H9 (cell line): ENCODE measurements at regions not wholly inside any gene's neighbourhood (a gene's known extent, or its start where the extent isn't known, plus 50 kb on each side); places are given as distances from the start of the nearest gene placed in this dataset.

Source experiments
- DNase-seq: peaks from one replicate; pipeline ENCODE4 v3.0.0-alpha.2; 2017
- H2AFZ ChIP-seq: one replicate; pipeline ENCODE4 v1.6.1; 2013; ENCODE audit warnings: mild to moderate bottlenecking, low read length, control low read depth, moderate library complexity
- H2AK5ac ChIP-seq: 2 replicates; pipeline ENCODE4 v1.6.1; 2013; ENCODE audit warnings: low read length, control low read depth, mixed read lengths; ENCODE audit not compliant: insufficient read length
- H2BK120ac ChIP-seq: one replicate; pipeline ENCODE4 v1.6.1; 2013; ENCODE audit warnings: low read depth, mild to moderate bottlenecking, low read length, control low read depth, inconsistent platforms; ENCODE audit not compliant: poor library complexity, severe bottlenecking
- H2BK12ac ChIP-seq: 2 replicates; pipeline ENCODE4 v1.6.1; 2013; ENCODE audit warnings: low read length, control low read depth, mixed read lengths, low read depth; ENCODE audit not compliant: insufficient read length
- H2BK15ac ChIP-seq: 2 replicates; pipeline ENCODE4 v1.6.1; 2013; ENCODE audit warnings: low read depth, low read length, control low read depth
- H2BK20ac ChIP-seq: one replicate; pipeline ENCODE4 v1.6.1; 2013; ENCODE audit warnings: low read depth, mild to moderate bottlenecking, low read length, control low read depth, inconsistent platforms; ENCODE audit not compliant: poor library complexity, severe bottlenecking
- H2BK5ac ChIP-seq: 2 replicates; pipeline ENCODE4 v1.6.1; 2013; ENCODE audit warnings: low read length, control low read depth, mixed read lengths; ENCODE audit not compliant: insufficient read length
- H3K14ac ChIP-seq: 2 replicates; pipeline ENCODE4 v1.6.1; 2013; ENCODE audit warnings: low read length, control low read depth; ENCODE audit not compliant: insufficient read depth
- H3K18ac ChIP-seq: 2 replicates; pipeline ENCODE4 v1.6.1; 2013; ENCODE audit warnings: low read depth, mild to moderate bottlenecking, mixed read lengths, low read length, control low read depth; ENCODE audit not compliant: insufficient read length
- H3K23ac ChIP-seq: 2 replicates; pipeline ENCODE4 v1.6.1; 2013; ENCODE audit warnings: low read length, control low read depth, mixed read lengths, low read depth; ENCODE audit not compliant: insufficient read length
- H3K23me2 ChIP-seq: 2 replicates; pipeline ENCODE4 v1.6.1; 2013; ENCODE audit warnings: low read depth, mild to moderate bottlenecking, mixed read lengths, low read length, control low read depth; ENCODE audit not compliant: insufficient read length, poor library complexity, severe bottlenecking
- H3K27ac ChIP-seq: 2 replicates; pipeline ENCODE4 v1.5.1; 2013; ENCODE audit warnings: low read length, control low read depth, mixed read lengths, low read depth; ENCODE audit not compliant: insufficient read length
- H3K27me3 ChIP-seq: 2 replicates; pipeline ENCODE4 v1.6.1; 2013; ENCODE audit warnings: low read length, control low read depth, inconsistent platforms; ENCODE audit not compliant: insufficient read depth
- H3K4ac ChIP-seq: 2 replicates; pipeline ENCODE4 v1.6.1; 2013; ENCODE audit warnings: low read depth, mild to moderate bottlenecking, control low read depth, inconsistent platforms, low read length, moderate library complexity
- H3K4me1 ChIP-seq: 2 replicates; pipeline ENCODE4 v1.6.1; 2013; ENCODE audit warnings: low read length, control low read depth, inconsistent platforms; ENCODE audit not compliant: insufficient read depth
- H3K4me2 ChIP-seq: 2 replicates; pipeline ENCODE4 v1.6.1; 2013; ENCODE audit warnings: low read length, control low read depth, mixed read lengths; ENCODE audit not compliant: insufficient read length, insufficient read depth
- H3K56ac ChIP-seq: 2 replicates; pipeline ENCODE4 v1.6.1; 2013; ENCODE audit warnings: low read depth, mild to moderate bottlenecking, mixed read lengths, low read length, control low read depth; ENCODE audit not compliant: insufficient read length
- H3K79me1 ChIP-seq: 2 replicates; pipeline ENCODE4 v1.6.1; 2013; ENCODE audit warnings: low read depth, mild to moderate bottlenecking, moderate library complexity, low read length, control low read depth, inconsistent platforms; ENCODE audit not compliant: insufficient read depth, poor library complexity, severe bottlenecking
- H3K79me2 ChIP-seq: 2 replicates; pipeline ENCODE4 v1.6.1; 2013; ENCODE audit warnings: low read length, control low read depth, inconsistent platforms; ENCODE audit not compliant: insufficient read depth
- H3K9ac ChIP-seq: 2 replicates; pipeline ENCODE4 v1.6.1; 2013; ENCODE audit warnings: low read length, control low read depth, mixed read lengths; ENCODE audit not compliant: insufficient read length; ENCODE audit errors: extremely low read depth
- H3K9me3 ChIP-seq: one replicate; pipeline ENCODE4 v1.6.1; 2013; ENCODE audit warnings: low read depth, low read length, inconsistent platforms; ENCODE audit not compliant: control insufficient read depth
- H3T11ph ChIP-seq: one replicate; pipeline ENCODE4 v1.6.1; 2013; ENCODE audit warnings: mild to moderate bottlenecking, low read length, control low read depth, inconsistent platforms
- H4K20me1 ChIP-seq: one replicate; pipeline ENCODE4 v1.6.1; 2013; ENCODE audit not compliant: control insufficient read depth, insufficient read length, insufficient read depth
- H4K5ac ChIP-seq: 2 replicates; pipeline ENCODE4 v1.6.1; 2013; ENCODE audit warnings: low read depth, mild to moderate bottlenecking, mixed read lengths, low read length, control low read depth; ENCODE audit not compliant: insufficient read length
- H4K8ac ChIP-seq: replicated peaks from 2 replicates; pipeline ENCODE4 v1.6.1; 2013; ENCODE audit warnings: low read length, control low read depth, mixed read lengths, low read depth; ENCODE audit not compliant: insufficient read length
- H4K91ac ChIP-seq: 2 replicates; pipeline ENCODE4 v1.6.1; 2013; ENCODE audit warnings: low read depth, mild to moderate bottlenecking, moderate library complexity, mixed read lengths, low read length, control low read depth; ENCODE audit not compliant: insufficient read length
- H3K27ac Mint-ChIP-seq, 3 experiments: 2 replicates in 2 of 3; 3 replicates in 1 of 3; pipeline ENCODE4 v1.8.0; 2020 to 2021; ENCODE audit warnings: mixed read lengths in 3 of 3, mild to moderate bottlenecking in 1 of 3, moderate library complexity in 1 of 3
- H3K27me3 Mint-ChIP-seq: 2 replicates; pipeline ENCODE4 v1.8.0; 2021; ENCODE audit warnings: low read depth, mild to moderate bottlenecking, moderate library complexity, mixed read lengths
- H3K36me3 Mint-ChIP-seq, 3 experiments: 2 replicates in 2 of 3; 3 replicates in 1 of 3; pipeline ENCODE4 v1.8.0; 2020 to 2021; ENCODE audit warnings: low read depth in 3 of 3, mixed read lengths in 3 of 3; ENCODE audit not compliant: insufficient read depth in 1 of 3
- H3K4me1 Mint-ChIP-seq, 2 experiments: 2 replicates each; pipeline ENCODE4 v1.8.0; 2020; ENCODE audit warnings: mixed read lengths in 2 of 2
- H3K4me3 Mint-ChIP-seq, 2 experiments: 2 replicates in 1 of 2; 3 replicates in 1 of 2; pipeline ENCODE4 v1.8.0; 2020 to 2021; ENCODE audit warnings: mild to moderate bottlenecking in 2 of 2, mixed read lengths in 2 of 2, moderate library complexity in 1 of 2
- H3K9me3 Mint-ChIP-seq, 2 experiments: 2 replicates in 1 of 2; 3 replicates in 1 of 2; pipeline ENCODE4 v1.8.0; 2020; ENCODE audit warnings: mild to moderate bottlenecking in 2 of 2, mixed read lengths in 2 of 2, moderate library complexity in 1 of 2
- WGBS: extraction: QIAGEN DNeasy Blood & Tissue Kit; methylation state at CpG from one replicate; pipeline ENCODE4 v1.1.7; 2013; ENCODE audit warnings: missing lambda C conversion rate, low lambda C conversion rate, mixed read lengths; ENCODE audit not compliant: insufficient read length; ENCODE audit errors: extremely low coverage; 5-methylcytosine and 5-hydroxymethylcytosine counted together
- TF ChIP-seq, protein P1 (sequence below): fragments of 200-600 bp; sonication (generic); conservative IDR thresholded peaks from 3 replicates; pipeline ENCODE4 v1.8.0; 2021; ENCODE audit warnings: antibody characterized with exemption, mild to moderate bottlenecking

DNA sequence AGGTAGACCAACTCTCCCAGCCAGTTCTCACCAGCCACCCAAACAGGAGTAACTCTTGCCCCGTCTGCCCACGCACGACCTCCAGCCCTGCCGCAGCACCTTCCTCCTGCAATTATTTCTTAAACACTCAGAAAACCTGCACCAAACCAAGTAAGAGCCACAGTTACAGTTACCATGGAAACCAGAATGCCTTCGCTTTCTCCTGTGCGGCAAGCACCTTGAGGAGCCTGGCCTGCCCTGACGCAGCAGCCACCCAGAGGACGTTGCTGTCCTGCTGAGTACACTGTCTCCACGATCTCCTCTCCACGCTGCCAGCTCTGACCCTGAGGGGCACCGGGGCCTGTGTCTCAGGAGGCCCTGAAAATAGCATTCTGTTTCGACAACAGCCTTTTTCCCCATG, 94.3 kb upstream of the SMIM21 start:
- Mint-ChIP-seq H3K27ac (no peak overlapping the region), H3K27me3 (no peaks in the 10 kb centered on the region), H3K4me3 (no peak overlapping the region), H3K36me3 (no peaks in the 10 kb centered on the region; a peak in 1 of 7 replicates), H3K4me1 (peaks cover 2 to 3% of the 10 kb centered on the region in 2 experiments; a peak in 1 of 4 replicates), H3K9me3 (0 out of 5 replicates have a peak, but pooled peaks cover 0 to 2% of the 10 kb centered on the region in 2 experiments)
- no peak overlapping the region for H3K56ac ChIP-seq
- no peak overlapping the region for H3T11ph ChIP-seq
- no peak overlapping the region for H4K8ac ChIP-seq
- no peaks in the 10 kb centered on the region for H3K79me2 ChIP-seq
- H3K9me3 ChIP-seq: no peaks in the 10 kb centered on the region
- TF ChIP-seq, protein P1, sequence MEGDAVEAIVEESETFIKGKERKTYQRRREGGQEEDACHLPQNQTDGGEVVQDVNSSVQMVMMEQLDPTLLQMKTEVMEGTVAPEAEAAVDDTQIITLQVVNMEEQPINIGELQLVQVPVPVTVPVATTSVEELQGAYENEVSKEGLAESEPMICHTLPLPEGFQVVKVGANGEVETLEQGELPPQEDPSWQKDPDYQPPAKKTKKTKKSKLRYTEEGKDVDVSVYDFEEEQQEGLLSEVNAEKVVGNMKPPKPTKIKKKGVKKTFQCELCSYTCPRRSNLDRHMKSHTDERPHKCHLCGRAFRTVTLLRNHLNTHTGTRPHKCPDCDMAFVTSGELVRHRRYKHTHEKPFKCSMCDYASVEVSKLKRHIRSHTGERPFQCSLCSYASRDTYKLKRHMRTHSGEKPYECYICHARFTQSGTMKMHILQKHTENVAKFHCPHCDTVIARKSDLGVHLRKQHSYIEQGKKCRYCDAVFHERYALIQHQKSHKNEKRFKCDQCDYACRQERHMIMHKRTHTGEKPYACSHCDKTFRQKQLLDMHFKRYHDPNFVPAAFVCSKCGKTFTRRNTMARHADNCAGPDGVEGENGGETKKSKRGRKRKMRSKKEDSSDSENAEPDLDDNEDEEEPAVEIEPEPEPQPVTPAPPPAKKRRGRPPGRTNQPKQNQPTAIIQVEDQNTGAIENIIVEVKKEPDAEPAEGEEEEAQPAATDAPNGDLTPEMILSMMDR: no peak
- no CpG with 5 or more reads among the region's 12 CpGs for WGBS
- no peaks in the 10 kb centered on the region for H3K27me3 ChIP-seq
- no peak for DNase-seq
- H4K5ac ChIP-seq: no peak overlapping the region
- H2BK120ac ChIP-seq: no peak overlapping the region
- H3K4me2 ChIP-seq: no peak overlapping the region
- no peaks in the 10 kb centered on the region for H3K4me1 ChIP-seq
- H2AFZ ChIP-seq: no peak overlapping the region
- no peak overlapping the region for H3K14ac ChIP-seq
- no peak overlapping the region for H4K91ac ChIP-seq
- H2BK20ac ChIP-seq: no peak overlapping the region
- no peaks in the 10 kb centered on the region for H3K23me2 ChIP-seq
- no peak overlapping the region for H2BK15ac ChIP-seq
- H2AK5ac ChIP-seq: no peak overlapping the region
- no peak overlapping the region for H3K18ac ChIP-seq
- no peak overlapping the region for H3K4ac ChIP-seq
- H4K20me1 ChIP-seq: no peaks in the 10 kb centered on the region
- H2BK12ac ChIP-seq: no peak overlapping the region
- H3K23ac ChIP-seq: no peak overlapping the region
- H3K9ac ChIP-seq: no peak overlapping the region
- H3K79me1 ChIP-seq: no peaks in the 10 kb centered on the region
- H2BK5ac ChIP-seq: no peak overlapping the region
- no peak overlapping the region for H3K27ac ChIP-seq
